T-cell (primary cell): ENCODE measurements at regions not wholly inside any gene's neighbourhood (a gene's known extent, or its start where the extent isn't known, plus 50 kb on each side); places are given as distances from the start of the nearest gene placed in this dataset.
"Not testable (repeated sequence)": the region's sequence is repeated elsewhere in the genome, so short reads cannot be mapped to it uniquely, and the experiment has no call there.

ENCODE experiments used
- ATAC-seq, 4 experiments: fragments of 200-7000 bp in 3 of 4; fragments of 150-1000 bp in 1 of 4; cut with Tn5 transposase; replicated peaks in 1 of 4; 1 replicate in 3 of 4; 2 replicates in 1 of 4; pipeline ENCODE4 v1.10.0; 2021; ENCODE audit warnings: moderate library complexity in 3 of 4, mild to moderate bottlenecking in 2 of 4, moderate number of reproducible peaks in 1 of 4
- CTCF ChIA-PET, 2 donors: fragments of 300-600 bp; sonication (Branson Sonifier 250); formaldehyde crosslinking; loops; one replicate each; lab custom pipeline; 2022; ENCODE audit warnings: antibody characterized with exemption in 2 of 2; lab: Charles Lee
- POLR2A ChIA-PET, 2 donors: fragments of 300-600 bp; sonication (Branson Sonifier 250); formaldehyde crosslinking; loops; one replicate each; lab custom pipeline; 2022; ENCODE audit warnings: antibody characterized with exemption in 2 of 2; lab: Charles Lee
- DNase-seq, 35 experiments: peaks; one replicate each; pipeline versions ENCODE4 v3.0.0 to v3.0.0-alpha.2; 2013 to 2023
- H3K27ac ChIP-seq: one replicate; pipeline ENCODE4 v1.5.1; 2013; ENCODE audit warnings: low read length
- H3K27me3 ChIP-seq, 2 experiments: replicated peaks in 1 of 2; 1 replicate in 1 of 2; 2 replicates in 1 of 2; pipeline versions ENCODE4 v1.6.1 to v1.7.0; 2013; ENCODE audit warnings: low read length in 1 of 2, mixed read lengths in 1 of 2; ENCODE audit not compliant: control insufficient read depth in 2 of 2, insufficient read depth in 2 of 2; ENCODE audit errors: extremely low read depth in 1 of 2
- H3K36me3 ChIP-seq, 2 donors: 1 replicate in 1 of 2; 2 replicates in 1 of 2; pipeline versions ENCODE4 v1.6.1 to v1.7.0; 2013; ENCODE audit warnings: low read length in 1 of 2; ENCODE audit not compliant: control insufficient read depth in 2 of 2, insufficient read depth in 1 of 2; ENCODE audit errors: extremely low read depth in 1 of 2
- H3K4me1 ChIP-seq, 2 experiments: 1 replicate in 1 of 2; 2 replicates in 1 of 2; pipeline versions ENCODE4 v1.6.1 to v1.7.0; 2013; ENCODE audit warnings: low read length in 2 of 2, mixed read lengths in 1 of 2; ENCODE audit not compliant: insufficient read depth in 2 of 2, control insufficient read depth in 1 of 2; ENCODE audit errors: extremely low read depth in 1 of 2
- H3K4me3 ChIP-seq, 2 donors: 1 replicate in 1 of 2; 2 replicates in 1 of 2; pipeline versions ENCODE4 v1.5.1 to v1.7.0; 2013; ENCODE audit warnings: mild to moderate bottlenecking in 2 of 2, low read length in 1 of 2, moderate library complexity in 1 of 2; ENCODE audit not compliant: control insufficient read depth in 1 of 2; ENCODE audit errors: extremely low read depth in 1 of 2
- H3K9me3 ChIP-seq: 2 replicates; pipeline ENCODE4 v1.7.0; 2013
- H3K27ac Mint-ChIP-seq, 2 donors: one replicate each; pipeline ENCODE4 v1.8.0; 2020 to 2021; ENCODE audit warnings: mild to moderate bottlenecking in 2 of 2, mixed read lengths in 2 of 2
- H3K27me3 Mint-ChIP-seq, 2 donors: one replicate each; pipeline ENCODE4 v1.8.0; 2021 to 2022; ENCODE audit warnings: mixed read lengths in 2 of 2
- H3K36me3 Mint-ChIP-seq: one replicate; pipeline ENCODE4 v1.8.0; 2021; ENCODE audit warnings: mixed read lengths
- H3K4me1 Mint-ChIP-seq, 3 donors: one replicate each; pipeline ENCODE4 v1.8.0; 2020 to 2022; ENCODE audit warnings: mixed read lengths in 3 of 3, mild to moderate bottlenecking in 1 of 3
- H3K4me3 Mint-ChIP-seq, 3 donors: one replicate each; pipeline ENCODE4 v1.8.0; 2020 to 2022; ENCODE audit warnings: mild to moderate bottlenecking in 3 of 3, mixed read lengths in 3 of 3, moderate library complexity in 3 of 3
- H3K9me3 Mint-ChIP-seq, 3 donors: one replicate each; pipeline ENCODE4 v1.8.0; 2020 to 2022; ENCODE audit warnings: mixed read lengths in 3 of 3
- WGBS: methylation state at CpG from one replicate; pipeline ENCODE4 v1.1.5; 2013; ENCODE audit warnings: missing lambda C conversion rate; ENCODE audit not compliant: insufficient coverage; 5-methylcytosine and 5-hydroxymethylcytosine counted together

DNA sequence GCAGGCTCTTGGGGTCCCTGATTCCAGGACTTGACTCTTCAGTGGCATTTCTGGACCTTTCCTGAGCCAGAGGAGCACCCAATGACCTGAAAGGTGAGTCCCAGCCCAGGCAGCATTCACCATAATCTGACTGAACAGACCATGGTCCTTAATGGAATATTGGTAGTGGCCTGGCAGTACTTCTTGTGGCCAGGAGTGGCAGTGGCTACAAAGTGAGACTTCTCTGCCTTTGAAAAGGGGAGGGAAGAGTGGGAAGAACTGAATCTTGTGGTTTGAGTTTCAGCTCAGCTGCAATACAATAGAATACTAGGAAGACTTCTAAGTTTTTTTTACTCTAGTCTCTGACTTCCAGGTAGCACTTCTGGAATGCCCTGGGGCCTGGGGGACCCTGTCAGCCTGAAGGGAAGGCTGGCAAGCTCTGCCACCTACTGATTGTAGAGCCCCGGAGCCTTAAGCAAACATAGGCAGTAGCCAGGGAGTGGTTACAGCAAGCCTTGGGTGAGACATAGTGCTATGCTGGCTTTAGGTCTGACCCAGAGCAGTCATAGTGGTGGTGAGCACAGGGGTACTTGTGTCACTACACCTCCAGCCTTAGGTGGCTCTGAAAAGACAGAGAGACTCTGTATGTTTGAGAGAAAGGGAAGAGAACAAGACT, 674.2 kb upstream of the MANEA start:
- no peak for DNase-seq
- 63% methylated on average over 1 of the region's 1 CpG for WGBS
- no peak overlapping the region for H3K27ac ChIP-seq
- Mint-ChIP-seq H3K36me3 (no peaks in the 10 kb centered on the region), H3K4me3 (no peak overlapping the region), H3K27me3 (no peaks in the 10 kb centered on the region), H3K4me1 (no peaks in the 10 kb centered on the region), H3K9me3 (peaks cover 11 to 27% (median 18%) of the 10 kb centered on the region in 3 donors), H3K27ac (no peak overlapping the region)
- no peaks in the 10 kb centered on the region for H3K4me1 ChIP-seq
- H3K36me3 ChIP-seq = no peaks in the 10 kb centered on the region
- no peak overlapping the region for H3K4me3 ChIP-seq
- POLR2A ChIA-PET = no interaction called here
- CTCF ChIA-PET = no interaction called here
- no peak for ATAC-seq
- peaks cover 3% of the 10 kb centered on the region for H3K9me3 ChIP-seq
- no peaks in the 10 kb centered on the region for H3K27me3 ChIP-seq

DNA sequence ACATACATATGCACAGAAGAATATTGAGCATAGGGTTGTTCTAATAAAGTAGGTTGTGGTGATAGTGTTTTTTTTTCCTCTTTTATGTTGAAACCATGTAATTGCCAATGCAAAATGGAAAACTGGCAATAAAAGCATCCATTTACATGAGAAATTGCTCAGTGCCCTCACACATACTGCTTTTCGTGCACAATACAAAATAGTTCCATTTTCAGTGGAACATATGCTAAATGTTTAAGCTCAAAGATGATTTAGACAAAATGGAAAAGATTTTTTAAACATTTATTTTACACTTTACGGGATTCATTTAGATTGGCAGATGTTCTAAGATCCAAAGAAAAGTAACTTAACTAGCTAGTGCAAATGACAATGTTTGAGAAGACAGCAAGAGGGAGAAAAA, 678.1 kb upstream of the MANEA start:
- H3K36me3 ChIP-seq = no peaks in the 10 kb centered on the region
- no CpG with 5 or more reads among the region's 2 CpGs for WGBS
- no peak for DNase-seq
- peaks cover 3% of the 10 kb centered on the region for H3K9me3 ChIP-seq
- no peaks in the 10 kb centered on the region for H3K27me3 Mint-ChIP-seq
- no peaks in the 10 kb centered on the region for H3K4me1 ChIP-seq
- peaks cover 5 to 20% (median 6%) of the 10 kb centered on the region in 3 donors for H3K9me3 Mint-ChIP-seq
- no peak overlapping the region for H3K4me3 ChIP-seq
- CTCF ChIA-PET = no interaction called here
- H3K4me3 Mint-ChIP-seq = no peak overlapping the region
- POLR2A ChIA-PET = no interaction called here
- no peaks in the 10 kb centered on the region for H3K4me1 Mint-ChIP-seq
- ATAC-seq = no peak
- H3K27ac ChIP-seq = no peak overlapping the region
- H3K36me3 Mint-ChIP-seq = no peaks in the 10 kb centered on the region
- H3K27ac Mint-ChIP-seq = no peak overlapping the region
- H3K27me3 ChIP-seq = no peaks in the 10 kb centered on the region

- Histone ChIP-seq H3K4me1 (no peaks in the 10 kb centered on the region), H3K36me3 (no peaks in the 10 kb centered on the region), H3K9me3 (no peaks in the 10 kb centered on the region), H3K27me3 (no peaks in the 10 kb centered on the region), H3K27ac (no peak overlapping the region), H3K4me3 (no peak overlapping the region)
- POLR2A ChIA-PET = no interaction called here
- H3K36me3 Mint-ChIP-seq = no peaks in the 10 kb centered on the region
- no peaks in the 10 kb centered on the region for H3K27me3 Mint-ChIP-seq
- no CpG with 5 or more reads among the region's 3 CpGs for WGBS
- no peak overlapping the region for H3K4me3 Mint-ChIP-seq
- peaks cover 0 to 3% (median 0%) of the 10 kb centered on the region in 3 donors for H3K9me3 Mint-ChIP-seq
- H3K4me1 Mint-ChIP-seq = no peaks in the 10 kb centered on the region
- DNase-seq (no peak), ATAC-seq (no peak)
- H3K27ac Mint-ChIP-seq = no peak overlapping the region
- CTCF ChIA-PET = no interaction called here
Measured at GRCh38 chr6:94894300-94894699, 683.0 kb upstream of the MANEA start.

GRCh38 chr6:94893327-94893726, 684.0 kb upstream of the MANEA start:
- ChIA-PET CTCF (no interaction called here), POLR2A (no interaction called here)
- Mint-ChIP-seq H3K4me1 (no peaks in the 10 kb centered on the region), H3K27me3 (no peaks in the 10 kb centered on the region), H3K27ac (no peak overlapping the region), H3K36me3 (no peaks in the 10 kb centered on the region), H3K9me3 (peaks cover 0 to 3% (median 0%) of the 10 kb centered on the region in 3 donors), H3K4me3 (no peak overlapping the region)
- no peaks in the 10 kb centered on the region for H3K27me3 ChIP-seq
- no peaks in the 10 kb centered on the region for H3K4me1 ChIP-seq
- DNase-seq (no peak), ATAC-seq (no peak)
- H3K9me3 ChIP-seq = no peaks in the 10 kb centered on the region
- no peak overlapping the region for H3K4me3 ChIP-seq
- H3K36me3 ChIP-seq = no peaks in the 10 kb centered on the region
- H3K27ac ChIP-seq = no peak overlapping the region
- WGBS = no CpG with 5 or more reads among the region's 2 CpGs

- H3K36me3 ChIP-seq, H3K4me3 Mint-ChIP-seq, H3K27ac Mint-ChIP-seq, H3K27me3 Mint-ChIP-seq, H3K27ac ChIP-seq, DNase-seq, CTCF ChIA-PET, POLR2A ChIA-PET, H3K36me3 Mint-ChIP-seq, ATAC-seq, H3K4me1 Mint-ChIP-seq, H3K9me3 ChIP-seq, H3K4me1 ChIP-seq, H3K4me3 ChIP-seq, H3K27me3 ChIP-seq, H3K9me3 Mint-ChIP-seq: not testable (repeated sequence)
- WGBS = 88% methylated on average over 4 of the region's 5 CpGs
Measured at GRCh38 chr6:94873819-94874218, 703.5 kb upstream of the MANEA start.

- no peaks in the 10 kb centered on the region for H3K4me1 Mint-ChIP-seq
- no peaks in the 10 kb centered on the region for H3K27me3 ChIP-seq
- no peaks in the 10 kb centered on the region for H3K27me3 Mint-ChIP-seq
- H3K4me1 ChIP-seq = no peaks in the 10 kb centered on the region
- DNase-seq (no peak), ATAC-seq (no peak)
- H3K27ac ChIP-seq = no peak overlapping the region
- no CpG with 5 or more reads among the region's 1 CpG for WGBS
- no peaks in the 10 kb centered on the region for H3K36me3 ChIP-seq
- CTCF ChIA-PET = no interaction called here
- no peak overlapping the region for H3K4me3 ChIP-seq
- H3K9me3 Mint-ChIP-seq = peaks cover 0 to 5% (median 3%) of the 10 kb centered on the region in 3 donors
- H3K36me3 Mint-ChIP-seq = no peaks in the 10 kb centered on the region
- no peaks in the 10 kb centered on the region for H3K9me3 ChIP-seq
- POLR2A ChIA-PET = no interaction called here
- H3K4me3 Mint-ChIP-seq = no peak overlapping the region
- no peak overlapping the region for H3K27ac Mint-ChIP-seq
Measured at GRCh38 chr6:94862112-94862511, 715.2 kb upstream of the MANEA start.

DNA sequence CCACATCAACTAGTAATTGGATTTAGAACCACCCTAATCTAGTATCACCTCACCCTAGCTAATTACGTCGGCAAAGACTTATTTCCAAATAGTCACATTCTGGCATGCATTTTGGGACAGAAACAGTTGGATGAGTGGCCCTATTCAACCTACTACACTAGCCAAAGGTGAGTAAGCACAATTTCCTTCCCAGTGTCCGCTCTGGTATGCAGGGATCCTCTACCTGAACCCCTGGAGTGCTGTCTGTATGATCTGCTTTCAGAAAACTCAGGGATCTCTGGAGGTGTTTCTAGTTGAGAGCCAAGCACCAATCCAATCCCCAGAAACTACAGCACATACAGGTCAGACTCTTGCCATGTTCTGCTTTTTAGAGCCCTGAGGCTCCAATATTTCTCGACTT, 717.4 kb upstream of the MANEA start:
- DNase-seq (no peak), ATAC-seq (no peak)
- CTCF ChIA-PET = no interaction called here
- H3K4me1 Mint-ChIP-seq = no peaks in the 10 kb centered on the region
- no CpG with 5 or more reads among the region's 4 CpGs for WGBS
- Histone ChIP-seq H3K27ac (no peak overlapping the region), H3K27me3 (no peaks in the 10 kb centered on the region), H3K4me3 (no peak overlapping the region), H3K9me3 (no peaks in the 10 kb centered on the region), H3K4me1 (no peaks in the 10 kb centered on the region), H3K36me3 (no peaks in the 10 kb centered on the region)
- H3K4me3 Mint-ChIP-seq = no peak overlapping the region
- POLR2A ChIA-PET = no interaction called here
- no peaks in the 10 kb centered on the region for H3K36me3 Mint-ChIP-seq
- no peak overlapping the region for H3K27ac Mint-ChIP-seq
- no peaks in the 10 kb centered on the region for H3K27me3 Mint-ChIP-seq
- H3K9me3 Mint-ChIP-seq = peaks cover 0 to 5% (median 0%) of the 10 kb centered on the region in 3 donors
